HG03175 (cell line): ENCODE measurements at regions not wholly inside any gene's neighbourhood (a gene's known extent, or its start where the extent isn't known, plus 50 kb on each side); places are given as distances from the start of the nearest gene placed in this dataset.

Experiments used
- ATAC-seq: cut with Tn5 transposase; IDR thresholded peaks from one replicate; pipeline ENCODE4 v1.9.1; 2021; ENCODE audit warnings: mild to moderate bottlenecking, moderate library complexity; ENCODE audit not compliant: unreplicated experiment

- ATAC-seq: no peak
These were observed 1076.6 kb downstream of the IGSF11 start for GRCh38 chr3:117958027-117958426.

- ATAC-seq: no peak
These were observed 1071.9 kb downstream of the IGSF11 start for GRCh38 chr3:117962750-117963149.

- ATAC-seq: no peak
These were observed 1070.8 kb downstream of the IGSF11 start for GRCh38 chr3:117963858-117964257.

GRCh38 chr3:117964814-117965213 lies 1069.8 kb downstream of the IGSF11 start:
- ATAC-seq: no peak

GRCh38 chr3:117977504-117978228 lies 1057.0 kb downstream of the IGSF11 start:
- no peak for ATAC-seq

GRCh38 chr3:117979466-117979865 lies 1055.2 kb downstream of the IGSF11 start:
- no peak for ATAC-seq

- no peak for ATAC-seq
These were observed 1047.4 kb downstream of the IGSF11 start for GRCh38 chr3:117987256-117987655.

GRCh38 chr3:117989982-117990381 lies 1044.7 kb downstream of the IGSF11 start:
- no peak for ATAC-seq

- ATAC-seq: no peak
These were observed 1044.0 kb downstream of the IGSF11 start for GRCh38 chr3:117990627-117991026.

GRCh38 chr3:117995842-117996437 lies 1038.7 kb downstream of the IGSF11 start:
- no peak for ATAC-seq

GRCh38 chr3:117997201-117998049 lies 1037.2 kb downstream of the IGSF11 start:
- peak; percentile 98 for ATAC-seq

- ATAC-seq: peak; percentile 3
These were observed 1036.6 kb downstream of the IGSF11 start for GRCh38 chr3:117998071-117998470.

GRCh38 chr3:118000219-118000618 lies 1034.4 kb downstream of the IGSF11 start:
- ATAC-seq: no peak

- ATAC-seq: no peak
These were observed 1033.3 kb downstream of the IGSF11 start for GRCh38 chr3:118001380-118001779.

- ATAC-seq: no peak
These were observed 1022.7 kb downstream of the IGSF11 start for GRCh38 chr3:118011910-118012309.

- ATAC-seq: no peak
These were observed 1005.6 kb downstream of the IGSF11 start for GRCh38 chr3:118029049-118029448.

- ATAC-seq: no peak
These were observed 998.4 kb downstream of the IGSF11 start for GRCh38 chr3:118036215-118036614.

GRCh38 chr3:118055381-118055780 lies 979.3 kb downstream of the IGSF11 start:
- no peak for ATAC-seq

GRCh38 chr3:118057086-118057485 lies 977.6 kb downstream of the IGSF11 start:
- ATAC-seq: no peak

GRCh38 chr3:118059096-118059495 lies 975.5 kb downstream of the IGSF11 start:
- no peak for ATAC-seq

GRCh38 chr3:118067439-118067838 lies 967.2 kb downstream of the IGSF11 start:
- no peak for ATAC-seq

- ATAC-seq: no peak
These were observed 958.8 kb downstream of the IGSF11 start for GRCh38 chr3:118075873-118076272.
